ENCODE measurements at regions not wholly inside any gene's neighbourhood (a gene's known extent, or its start where the extent isn't known, plus 50 kb on each side); places are given as distances from the start of the nearest gene placed in this dataset.

DNA sequence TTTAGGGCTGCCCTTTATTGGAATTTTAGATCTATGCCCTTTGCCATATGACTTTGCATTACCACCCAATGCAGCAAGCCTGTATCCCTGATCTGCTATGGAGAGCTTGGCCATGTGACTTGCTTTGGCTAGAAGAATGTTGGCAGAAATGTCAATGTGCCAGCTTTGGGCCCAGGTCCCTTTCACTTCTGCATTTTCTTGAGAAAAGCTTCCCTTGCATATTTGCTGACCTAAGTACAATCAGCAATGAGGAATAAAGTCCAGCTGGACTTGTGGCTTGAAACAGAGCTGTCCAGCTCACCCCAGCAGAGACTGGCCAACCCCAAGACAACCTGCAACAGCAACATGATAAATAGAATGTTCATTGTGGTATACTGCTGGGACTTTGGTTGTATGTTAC lies 135.9 kb downstream of the PAH start:
- H3K9me3 ChIP-seq, result no peaks in the 10 kb centered on the region
- H3K27me3 ChIP-seq, result no peaks in the 10 kb centered on the region
- DNase-seq (no peak), ATAC-seq (peak in 2 of 8 donors; percentile 34 to 47)
- H3K4me1 ChIP-seq, result no peaks in the 10 kb centered on the region
- TF ChIP-seq, protein P1, sequence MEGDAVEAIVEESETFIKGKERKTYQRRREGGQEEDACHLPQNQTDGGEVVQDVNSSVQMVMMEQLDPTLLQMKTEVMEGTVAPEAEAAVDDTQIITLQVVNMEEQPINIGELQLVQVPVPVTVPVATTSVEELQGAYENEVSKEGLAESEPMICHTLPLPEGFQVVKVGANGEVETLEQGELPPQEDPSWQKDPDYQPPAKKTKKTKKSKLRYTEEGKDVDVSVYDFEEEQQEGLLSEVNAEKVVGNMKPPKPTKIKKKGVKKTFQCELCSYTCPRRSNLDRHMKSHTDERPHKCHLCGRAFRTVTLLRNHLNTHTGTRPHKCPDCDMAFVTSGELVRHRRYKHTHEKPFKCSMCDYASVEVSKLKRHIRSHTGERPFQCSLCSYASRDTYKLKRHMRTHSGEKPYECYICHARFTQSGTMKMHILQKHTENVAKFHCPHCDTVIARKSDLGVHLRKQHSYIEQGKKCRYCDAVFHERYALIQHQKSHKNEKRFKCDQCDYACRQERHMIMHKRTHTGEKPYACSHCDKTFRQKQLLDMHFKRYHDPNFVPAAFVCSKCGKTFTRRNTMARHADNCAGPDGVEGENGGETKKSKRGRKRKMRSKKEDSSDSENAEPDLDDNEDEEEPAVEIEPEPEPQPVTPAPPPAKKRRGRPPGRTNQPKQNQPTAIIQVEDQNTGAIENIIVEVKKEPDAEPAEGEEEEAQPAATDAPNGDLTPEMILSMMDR (IDR thresholded peaks at IDR 0.05), result no peak
- intact Hi-C loops (cut with DNase I), result no loop called here
- no peak overlapping the region for H3K4me3 ChIP-seq
- H3K36me3 ChIP-seq, result no peaks in the 10 kb centered on the region
- no peak overlapping the region for H3K27ac ChIP-seq

DNA sequence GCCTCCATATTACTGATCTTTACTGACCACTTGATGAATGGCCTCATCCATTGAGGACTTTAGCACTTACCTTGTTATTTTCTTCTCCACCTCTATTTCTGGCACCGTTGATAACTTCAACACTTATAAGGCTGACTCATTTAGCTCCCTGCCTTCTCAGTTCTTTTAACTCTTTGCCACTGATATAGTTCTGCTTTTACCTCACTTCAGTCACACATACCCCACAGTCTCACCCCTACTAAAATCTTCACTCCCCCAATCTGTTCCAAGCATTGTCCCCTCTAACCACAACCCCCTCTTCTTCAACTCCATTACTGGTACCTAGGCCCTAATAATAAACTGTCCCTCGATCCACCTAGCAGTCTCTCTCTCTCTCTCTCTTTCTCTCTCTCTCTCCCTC lies 141.0 kb downstream of the PAH start:
- 48 to 52% methylated on average over 2 of the region's 2 CpGs for WGBS, 2 donors

DNA sequence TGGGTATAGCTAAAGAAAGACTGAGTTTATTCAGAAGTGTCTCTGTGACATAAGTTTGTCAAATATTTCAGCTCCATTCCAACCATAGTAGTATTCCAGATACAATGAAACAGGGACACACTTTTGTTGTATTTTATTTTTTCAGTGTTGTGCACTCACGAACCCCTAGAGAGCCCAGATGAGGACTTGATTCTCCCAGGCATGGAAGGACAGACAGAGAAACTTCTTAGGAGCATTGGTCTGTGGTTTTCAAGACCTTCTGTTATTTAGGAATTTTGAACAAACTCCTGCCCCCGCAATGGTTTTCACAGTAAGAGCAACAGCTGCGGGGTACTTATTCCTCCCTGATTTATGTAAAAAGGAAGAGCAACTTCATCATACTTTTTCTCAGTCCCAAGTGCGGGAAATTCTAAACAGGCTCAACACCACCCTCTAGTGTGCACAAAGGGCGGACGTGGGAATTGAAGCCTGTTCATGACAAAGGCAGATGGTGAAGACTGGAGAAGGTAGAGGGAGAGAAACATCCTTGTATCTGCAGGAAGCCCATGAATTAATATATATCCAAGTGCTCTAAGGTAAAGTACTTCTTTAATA lies 147.6 kb downstream of the PAH start:
- H3K27me3 ChIP-seq, result peaks cover 0 to 12% (median 0%) of the 10 kb centered on the region in 7 donors
- WGBS, 2 donors, result 13 to 14% methylated on average over 6 of the region's 6 CpGs
- intact Hi-C loops (cut with DNase I), result loop anchor here in 4 of 10 donors (5.0 to 10.0 kb wide), 4 partner anchors 287 to 845 kb away; partner anchors contain the start of gene IGF1 (in 1 of the 4)
- peak overlapping the region in 2 of 10 donors; percentile 17 to 28 for H3K27ac ChIP-seq
- DNase-seq, result peak; percentile 23 to 33
- no peak overlapping the region for H3K4me3 ChIP-seq
- H3K9me3 ChIP-seq, result no peaks in the 10 kb centered on the region
- no peaks in the 10 kb centered on the region for H3K36me3 ChIP-seq
- no peaks in the 10 kb centered on the region for H3K4me1 ChIP-seq
- TF ChIP-seq, protein P1 (IDR thresholded peaks at IDR 0.05), result peak; percentile 22 to 69 (median 58)
- peak in 7 of 8 donors; percentile 67 to 86 (median 81) for ATAC-seq

More for the DNA sequence above, 141.0 kb downstream of the PAH start:
- Histone ChIP-seq H3K4me3 (no peak overlapping the region), H3K4me1 (no peaks in the 10 kb centered on the region), H3K27ac (no peak overlapping the region), H3K9me3 (no peaks in the 10 kb centered on the region), H3K36me3 (no peaks in the 10 kb centered on the region), H3K27me3 (peaks cover 0 to 6% (median 0%) of the 10 kb centered on the region in 7 donors)
- ATAC-seq, result no peak
- intact Hi-C loops (cut with DNase I), result no loop called here
- TF ChIP-seq, protein P1 (IDR thresholded peaks at IDR 0.05), result no peak
- DNase-seq, result no peak

DNA sequence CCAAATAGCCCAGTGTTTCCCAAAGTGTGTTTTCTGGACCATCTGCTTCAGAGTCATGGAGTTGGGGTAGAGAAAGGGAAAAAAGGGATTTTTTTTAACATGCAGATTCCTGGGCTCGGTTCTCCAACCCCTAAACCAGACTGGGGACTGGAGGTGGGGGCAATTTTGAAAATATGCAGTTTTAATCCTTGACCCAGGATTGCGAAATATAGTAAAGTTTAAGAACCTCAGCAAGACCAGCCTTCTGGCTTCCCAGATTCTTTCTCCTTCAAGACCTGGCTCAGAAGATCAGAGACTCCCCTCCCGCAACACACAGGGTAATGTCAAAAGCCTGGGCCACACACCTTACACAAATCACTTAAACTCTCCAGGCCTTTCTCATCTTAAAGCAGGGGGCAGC lies 150.1 kb downstream of the PAH start:
- Histone ChIP-seq H3K9me3 (no peaks in the 10 kb centered on the region), H3K4me1 (no peaks in the 10 kb centered on the region), H3K4me3 (no peak overlapping the region), H3K27ac (no peak overlapping the region), H3K27me3 (peaks cover 0 to 12% (median 0%) of the 10 kb centered on the region in 7 donors), H3K36me3 (no peaks in the 10 kb centered on the region)
- no peak for DNase-seq
- intact Hi-C loops (cut with DNase I), result loop anchor here in 4 of 10 donors (5.0 to 10.0 kb wide), 4 partner anchors 285 to 842 kb away; partner anchors contain the start of gene IGF1 (in 1 of the 4)
- WGBS, 2 donors, result 85 to 88% methylated on average over 3 of the region's 3 CpGs
- TF ChIP-seq, protein P1 (IDR thresholded peaks at IDR 0.05), result no peak
- no peak for ATAC-seq
